Stimulated activated CD4-positive, alpha-beta T cell treated with anti-CD3 and anti-CD28 coated beads, Interleukin-4, amount 100 ng/mL, for 48 hours (primary cell): ENCODE measurements at regions not wholly inside any gene's neighbourhood (a gene's known extent, or its start where the extent isn't known, plus 50 kb on each side); places are given as distances from the start of the nearest gene placed in this dataset.
"Not testable (repeated sequence)": the region's sequence is repeated elsewhere in the genome, so short reads cannot be mapped to it uniquely, and the experiment has no call there.

ENCODE experiments used
- DNase-seq, 2 donors: peaks; one replicate each; pipeline ENCODE4 v3.0.0-alpha.2; 2020; ENCODE audit warnings: low read depth in 2 of 2

DNA sequence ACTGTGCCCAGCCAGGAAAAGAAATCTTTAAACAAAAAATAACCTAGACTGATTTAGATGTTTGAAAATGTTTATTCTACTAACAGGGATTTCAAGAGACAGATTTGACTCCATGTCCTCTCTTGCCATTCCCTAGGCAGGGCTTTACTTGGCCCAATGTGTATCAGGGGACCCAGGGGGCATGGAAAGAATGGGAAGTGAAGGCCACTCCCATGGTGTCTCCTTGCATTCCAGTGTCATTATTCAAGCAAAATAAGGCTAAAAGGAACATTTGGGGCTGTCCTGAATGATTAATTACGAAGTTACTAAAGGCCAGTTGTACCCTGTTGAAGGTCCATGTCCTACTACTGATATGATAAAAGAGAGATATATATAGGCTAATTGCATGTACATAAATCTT is 151.9 kb upstream of the ATF7IP start:
- DNase-seq: no peak

DNA sequence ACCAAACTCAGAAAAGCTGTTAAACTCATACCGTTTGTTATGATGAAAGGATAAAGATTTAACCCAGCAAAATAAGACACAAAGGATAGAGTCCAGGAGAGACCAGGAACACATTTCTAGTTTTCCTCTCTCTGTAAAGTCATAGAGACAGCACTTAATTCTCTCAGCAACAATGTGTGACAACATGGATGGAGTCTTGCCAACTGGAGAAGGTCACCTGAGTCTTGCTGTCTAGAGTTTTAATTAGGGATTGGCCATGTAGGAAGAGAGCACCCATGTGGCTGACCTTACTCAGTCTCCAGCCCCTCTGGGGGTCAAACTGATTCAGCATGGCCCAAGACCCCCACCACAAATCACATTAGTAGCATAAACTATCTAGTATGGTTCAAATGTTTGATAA is 151.0 kb upstream of the ATF7IP start:
- DNase-seq: no peak

DNA sequence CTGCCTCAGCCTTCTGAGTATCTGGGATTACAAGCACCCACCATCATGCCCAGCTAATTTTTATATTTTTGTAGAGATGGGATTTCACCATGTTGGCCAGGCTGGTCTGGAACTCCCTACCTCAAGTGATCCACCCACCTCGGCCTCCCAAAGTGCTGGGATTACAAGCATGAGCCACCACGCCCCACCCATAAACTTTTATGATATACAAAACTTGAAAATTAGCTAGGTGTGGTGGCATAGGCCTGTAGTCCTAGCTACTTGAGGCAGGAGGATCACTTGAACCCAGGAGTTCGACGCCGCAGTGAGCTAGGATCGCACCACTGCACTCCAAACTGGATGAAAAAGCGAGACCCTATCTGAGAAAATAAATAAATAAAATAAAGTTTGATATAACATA is 149.5 kb upstream of the ATF7IP start:
- not testable (repeated sequence) for DNase-seq

DNA sequence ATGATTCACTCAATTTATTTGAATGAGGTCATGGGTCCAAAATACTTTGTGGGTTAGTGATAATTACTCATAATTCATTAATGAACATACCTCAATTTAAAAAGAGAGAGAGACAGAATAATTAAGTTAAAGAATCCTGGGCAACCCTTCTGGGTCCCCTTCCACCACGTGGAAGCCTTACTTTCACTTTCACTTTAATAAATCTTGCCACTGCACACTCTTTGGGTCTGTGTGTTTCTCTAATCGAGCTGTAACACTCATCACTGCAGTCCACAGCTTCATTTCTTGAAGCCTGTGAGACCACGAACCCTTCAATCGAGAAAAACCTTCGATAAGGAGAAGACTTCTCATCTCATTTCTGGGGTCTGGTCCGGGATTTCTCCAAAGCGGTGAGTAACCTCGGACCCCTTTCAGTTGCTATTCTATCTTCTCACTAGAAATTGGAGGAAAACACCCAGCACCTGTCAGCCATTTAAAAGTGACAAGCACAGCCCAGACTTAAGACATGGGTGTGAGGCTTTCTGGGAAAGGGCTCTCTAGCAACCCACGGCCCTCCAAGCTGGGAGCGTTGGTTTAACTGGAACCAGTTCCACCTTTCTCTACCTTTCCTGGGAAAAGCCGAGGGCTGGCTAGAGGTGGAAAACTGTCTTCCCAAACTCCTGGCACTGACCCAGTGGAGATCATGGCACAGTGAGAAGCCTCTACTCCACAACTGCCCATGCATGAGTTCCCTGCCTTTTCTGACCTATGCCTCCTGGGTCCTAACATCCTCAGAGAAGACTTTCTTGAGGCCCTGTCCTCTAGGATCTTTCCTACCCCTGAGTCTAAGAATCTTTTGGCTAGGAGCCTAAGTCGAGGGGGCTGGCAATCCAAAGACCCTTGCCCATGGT is 148.8 kb upstream of the ATF7IP start:
- DNase-seq: no peak

DNA sequence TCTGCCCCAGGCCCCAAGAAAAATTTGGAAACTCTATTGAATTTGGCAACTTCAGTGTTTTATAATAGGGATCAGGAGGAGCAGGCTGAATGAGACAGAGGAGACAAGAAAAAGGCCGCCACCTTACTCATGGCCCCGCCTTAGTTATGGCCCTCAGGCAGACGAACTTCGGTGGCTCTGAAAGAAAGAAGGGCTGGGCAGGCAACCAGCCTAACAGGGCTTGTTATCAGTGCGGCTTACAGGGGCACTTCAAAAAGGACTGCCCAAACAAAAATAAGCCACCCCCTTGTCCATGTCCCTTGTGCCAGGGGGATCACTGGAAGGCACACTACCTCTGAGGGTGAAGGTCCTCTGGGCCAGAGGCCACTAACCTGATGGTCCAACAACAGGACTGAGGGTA is 146.3 kb upstream of the ATF7IP start:
- no peak for DNase-seq

DNA sequence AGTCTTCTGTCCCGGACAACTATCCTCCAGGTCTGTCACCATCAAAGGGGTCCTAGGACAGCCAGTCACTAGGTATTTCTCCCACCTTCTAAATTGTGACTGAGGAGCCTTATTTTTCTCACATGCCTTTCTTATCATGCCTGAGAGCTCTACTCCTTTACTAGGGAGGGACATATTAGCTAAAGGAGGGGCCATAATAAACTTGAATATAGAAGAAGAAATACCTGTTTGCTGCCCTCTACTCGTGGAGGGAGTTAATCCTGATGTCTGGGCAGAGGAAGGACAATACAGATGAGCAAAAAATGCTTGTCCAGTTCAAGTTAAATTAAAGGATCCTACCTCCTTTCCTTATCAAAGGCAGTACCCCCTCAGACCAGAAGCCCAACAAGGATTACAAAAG is 145.8 kb upstream of the ATF7IP start:
- not testable (repeated sequence) for DNase-seq

DNA sequence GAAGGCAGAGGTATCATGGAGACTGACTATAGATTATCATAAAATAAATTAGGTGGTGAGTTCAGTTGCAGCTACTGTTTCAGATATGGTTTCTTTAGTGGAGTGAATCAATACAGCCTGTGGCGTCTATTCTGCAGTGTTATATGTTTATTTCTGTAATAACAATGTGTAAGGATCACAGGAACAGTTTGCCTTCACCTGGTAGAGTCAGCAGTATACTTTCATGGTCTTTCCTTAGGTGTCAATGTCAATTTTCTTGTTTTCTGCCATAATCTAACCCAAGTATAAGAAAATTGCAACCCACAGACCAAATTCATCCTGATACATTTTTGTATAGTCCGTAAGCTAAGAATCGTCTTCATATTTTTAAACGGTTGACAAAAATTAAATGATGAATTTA is 140.4 kb upstream of the ATF7IP start:
- DNase-seq: no peak

DNA sequence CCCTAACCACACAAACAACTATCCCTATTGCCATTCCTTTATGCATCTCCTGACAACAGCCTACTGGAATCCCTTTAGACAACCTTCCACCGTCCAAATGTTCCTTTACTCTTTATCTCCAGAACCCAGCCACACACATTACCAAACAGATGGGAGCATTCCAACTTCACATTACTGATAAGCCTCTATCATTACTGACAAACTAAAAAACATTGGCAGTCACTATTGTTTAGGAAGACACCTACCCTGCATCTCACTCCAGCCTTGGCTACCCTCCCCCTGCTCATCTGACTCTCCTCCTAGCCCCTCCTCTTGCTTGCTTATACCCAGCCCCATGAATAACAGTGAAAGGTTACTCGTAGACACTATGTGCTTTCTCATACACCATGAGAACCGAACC is 130.3 kb upstream of the ATF7IP start:
- not testable (repeated sequence) for DNase-seq

DNA sequence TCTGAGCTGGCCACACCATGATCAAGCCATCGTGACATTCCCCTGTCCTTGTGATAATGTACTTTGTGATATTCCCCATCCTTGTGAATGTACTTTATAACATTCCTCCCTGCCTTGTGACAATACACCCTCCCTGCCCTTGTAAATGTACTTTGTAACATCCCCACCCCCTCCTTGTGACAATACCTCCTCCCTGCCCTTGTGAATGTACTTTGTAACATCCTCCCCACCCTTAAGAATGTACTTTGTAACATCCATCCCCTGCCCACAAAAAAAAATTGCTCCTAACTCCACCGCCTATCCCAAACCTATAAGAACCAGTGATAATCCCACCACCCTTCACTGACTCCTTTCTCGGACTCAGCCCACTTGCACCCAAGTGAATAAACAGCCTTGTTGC is 128.8 kb upstream of the ATF7IP start:
- not testable (repeated sequence) for DNase-seq

DNA sequence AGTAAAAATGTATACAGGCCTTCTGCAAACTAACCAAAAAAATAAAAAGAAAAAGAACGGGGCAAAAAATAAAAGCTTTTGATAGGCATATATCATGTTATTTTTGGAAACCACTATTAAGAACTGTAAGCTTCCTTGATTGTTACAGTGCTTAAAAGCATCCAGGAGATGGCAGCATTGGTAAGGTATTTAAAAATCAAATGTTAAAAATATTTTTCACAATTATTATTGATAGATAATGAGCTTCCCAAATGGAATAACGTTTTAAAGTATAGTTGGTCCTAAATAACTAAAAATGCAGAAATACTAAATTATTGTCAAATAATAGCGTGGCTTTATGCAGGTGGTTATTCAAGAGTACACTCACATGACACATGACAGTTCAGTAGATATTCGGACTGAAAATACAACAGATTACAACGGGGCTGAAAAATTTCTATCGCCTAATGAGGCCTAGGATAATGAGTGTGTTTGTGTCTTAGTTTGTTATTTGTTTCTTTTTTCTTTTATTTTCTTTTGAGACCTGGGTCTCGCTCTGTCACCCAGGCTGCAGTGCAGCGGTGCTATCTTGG is 127.2 kb upstream of the ATF7IP start:
- DNase-seq: no peak

DNA sequence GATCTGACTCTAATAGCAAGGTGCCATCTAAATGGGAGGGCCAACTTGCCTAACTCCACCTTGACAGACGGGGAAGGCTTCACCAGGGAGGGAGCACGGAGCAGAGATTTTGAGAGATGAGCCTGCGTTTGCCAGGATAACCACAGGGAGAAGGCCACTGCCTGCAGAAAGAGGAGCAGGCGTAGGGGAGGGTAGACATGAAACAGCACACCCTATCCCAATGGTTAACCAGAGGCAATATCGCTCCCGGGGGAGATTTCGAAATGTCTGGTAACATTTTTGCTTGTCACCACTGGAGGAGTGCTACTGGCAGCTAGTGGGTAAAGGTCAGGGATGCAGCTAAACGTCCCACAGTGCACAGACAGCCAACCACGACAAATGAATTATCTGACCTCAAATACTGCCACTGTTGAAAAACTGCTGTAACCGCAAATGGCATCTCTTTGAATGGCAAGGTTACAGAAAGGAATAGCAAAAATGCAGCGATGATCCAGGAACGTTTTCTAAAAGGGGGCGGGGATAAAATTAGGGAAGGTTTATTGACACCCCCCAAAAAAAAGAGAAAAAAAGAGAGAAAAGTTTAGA is 126.0 kb upstream of the ATF7IP start:
- DNase-seq: no peak

DNA sequence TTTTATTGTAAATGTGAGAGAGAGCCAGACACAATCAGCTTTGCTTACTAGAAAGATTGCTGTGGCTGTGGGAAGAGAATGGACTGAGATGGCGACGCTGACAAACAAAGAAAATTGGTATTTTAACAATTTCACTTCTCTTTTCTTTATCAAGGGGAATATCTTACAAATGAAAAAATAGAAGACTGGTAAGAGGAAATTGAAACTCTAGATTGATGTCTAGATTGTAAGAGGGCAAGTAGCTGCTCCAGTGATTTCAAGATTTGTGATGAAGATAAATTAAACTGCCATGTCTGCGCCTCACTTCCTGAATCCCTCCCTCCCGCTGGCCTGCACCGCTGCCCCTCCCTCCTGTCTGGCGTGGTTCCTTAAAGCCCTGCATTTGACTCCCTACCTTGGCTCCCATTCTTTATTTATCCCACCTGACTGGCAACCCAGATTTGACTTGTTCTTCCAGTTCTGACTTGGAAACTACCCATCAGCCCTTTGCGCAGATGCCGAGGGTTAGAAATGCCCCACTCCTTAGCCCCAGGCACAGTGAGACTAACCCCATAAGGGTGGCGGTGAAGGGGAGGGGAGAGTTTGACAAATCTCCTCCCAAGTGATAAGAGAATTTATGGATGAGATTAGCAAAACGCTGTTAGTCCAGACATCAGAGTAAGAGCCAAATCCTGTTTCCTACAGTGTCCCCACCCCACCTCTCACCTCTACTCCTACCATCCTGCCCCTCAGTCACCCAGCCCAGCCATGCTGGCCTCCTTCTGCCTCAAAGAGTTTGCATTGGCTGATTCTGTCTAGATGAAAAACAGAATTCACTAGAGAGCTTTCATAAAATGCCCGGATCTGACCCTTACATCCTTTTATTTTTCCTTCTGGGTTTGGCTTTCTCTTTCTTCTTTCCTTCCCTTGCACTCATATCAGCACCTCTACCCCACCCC is 125.3 kb upstream of the ATF7IP start:
- no peak for DNase-seq

DNA sequence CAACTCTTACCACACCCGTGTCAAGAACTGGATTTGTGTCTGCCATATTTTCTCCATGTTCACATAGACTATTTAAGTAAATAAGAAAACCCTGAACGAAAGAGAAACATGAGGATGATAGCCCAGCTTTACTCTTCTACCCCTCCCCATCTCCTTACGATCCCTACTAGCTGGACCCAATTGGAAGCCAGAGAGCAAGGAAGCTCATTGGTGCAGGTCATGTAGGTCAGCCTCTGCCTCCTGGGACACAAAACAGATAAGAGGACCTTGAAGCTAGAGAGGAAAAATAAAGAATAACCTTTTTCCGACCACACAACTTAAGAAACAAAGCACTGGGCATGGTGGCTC is 124.6 kb upstream of the ATF7IP start:
- no peak for DNase-seq

DNA sequence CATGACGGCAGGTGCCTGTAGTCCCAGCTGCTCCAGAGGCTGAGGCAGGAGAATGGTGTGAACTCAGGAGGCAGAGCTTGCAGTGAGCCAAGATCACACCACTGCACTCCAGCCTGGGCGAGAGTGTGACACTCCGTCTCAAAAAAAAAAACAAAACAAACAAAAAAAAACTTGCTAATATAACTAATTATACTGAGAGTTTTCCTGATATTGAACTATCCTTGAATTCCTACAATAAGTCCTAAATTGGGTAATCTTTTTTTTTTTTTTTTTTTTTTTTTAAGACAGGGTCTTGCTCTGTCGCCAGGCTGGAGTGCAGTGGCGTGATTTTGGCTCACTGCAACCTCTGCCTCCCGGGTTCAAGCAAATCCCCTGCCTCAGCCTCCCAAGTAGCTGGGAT is 122.7 kb upstream of the ATF7IP start:
- not testable (repeated sequence) for DNase-seq

DNA sequence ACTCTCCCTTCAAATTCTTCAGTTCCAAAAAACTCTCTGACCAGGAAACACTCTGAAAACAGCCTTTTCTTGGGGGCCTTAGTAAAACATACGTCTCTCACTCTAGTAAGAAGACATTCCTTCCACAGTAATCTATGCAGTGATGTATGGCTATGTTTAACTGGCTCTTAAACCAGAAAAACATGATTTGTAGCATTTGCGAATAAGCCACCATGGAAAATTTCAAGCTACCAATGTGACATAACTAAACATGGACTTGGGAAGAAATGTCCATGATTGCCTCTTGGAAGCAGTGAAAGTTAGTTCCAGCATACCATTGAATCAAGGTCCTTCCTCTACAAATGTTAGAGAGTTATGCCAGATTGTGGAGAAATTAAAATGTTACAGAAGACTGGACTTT is 121.5 kb upstream of the ATF7IP start:
- no peak for DNase-seq

DNA sequence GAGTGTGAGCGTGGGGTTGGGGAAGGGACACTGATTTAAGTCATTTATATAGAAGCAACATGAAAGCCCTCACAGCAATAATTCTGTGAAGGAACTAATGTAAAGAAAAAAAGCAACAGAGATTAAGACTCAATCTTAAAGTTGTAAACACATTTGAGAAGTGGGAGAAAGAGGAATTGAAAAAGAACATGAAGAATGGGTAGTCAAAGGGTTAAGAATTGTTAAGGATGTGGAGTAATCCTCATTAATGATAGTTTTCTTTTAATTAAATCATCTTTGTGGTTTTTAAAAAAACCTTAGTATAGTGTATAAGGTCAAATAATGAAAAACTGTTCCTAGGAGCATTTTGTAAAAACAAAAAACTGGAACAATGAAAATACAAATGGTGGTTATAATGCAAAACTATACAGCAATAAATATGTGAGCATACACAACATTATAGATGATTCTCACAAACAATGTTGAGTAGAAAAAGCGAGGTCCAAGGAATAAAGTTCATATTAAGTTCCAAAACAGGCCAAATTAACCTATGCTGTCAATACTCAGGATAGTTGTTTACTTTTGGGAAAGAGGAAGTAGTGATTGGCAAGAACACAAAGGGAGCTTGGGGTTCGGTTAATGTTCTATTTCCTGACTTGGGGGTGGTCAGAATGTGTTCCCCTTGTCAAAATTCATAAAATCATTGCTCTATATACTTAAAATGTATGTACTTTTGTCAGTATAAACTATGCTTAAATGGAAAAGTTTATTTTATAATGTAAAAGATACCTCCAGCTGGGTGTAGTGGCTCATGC is 120.4 kb upstream of the ATF7IP start:
- DNase-seq: no peak

DNA sequence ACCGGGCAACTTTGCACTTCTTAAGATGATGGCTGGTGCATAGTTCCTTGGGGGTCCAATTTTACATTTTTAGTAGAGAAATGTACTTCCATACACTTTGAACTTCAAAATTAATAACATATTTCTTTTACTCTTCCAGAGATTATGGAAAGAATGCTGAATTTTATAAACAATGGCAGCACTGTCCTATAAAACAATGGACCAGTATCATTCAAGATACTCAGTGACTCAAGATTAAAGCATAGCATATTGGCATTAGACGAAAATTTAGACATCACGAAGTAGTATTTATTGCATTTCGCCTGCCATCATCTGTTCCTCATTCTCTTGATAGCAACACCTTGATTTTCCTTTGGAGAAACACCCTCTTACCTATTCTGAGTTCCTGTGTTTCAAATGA is 118.3 kb upstream of the ATF7IP start:
- DNase-seq: no peak

DNA sequence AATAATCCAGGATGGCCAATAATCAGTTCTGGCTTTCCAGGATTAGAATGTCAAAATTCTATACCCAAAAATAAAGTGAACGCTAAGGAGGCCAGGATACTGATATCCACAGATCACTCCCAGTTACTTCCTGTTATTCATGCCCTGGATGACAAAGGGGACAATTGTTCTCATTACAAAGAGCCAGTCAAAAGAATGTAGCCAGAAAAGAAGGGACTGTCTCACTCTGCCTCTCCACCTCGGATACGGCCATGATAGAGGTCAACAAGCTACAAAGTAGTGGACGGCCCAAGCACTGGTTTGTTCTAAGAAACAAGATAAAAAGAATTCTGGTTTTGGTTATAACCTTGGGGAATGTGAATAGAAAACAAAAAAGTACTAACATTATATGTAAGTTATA is 116.1 kb upstream of the ATF7IP start:
- DNase-seq: no peak

DNA sequence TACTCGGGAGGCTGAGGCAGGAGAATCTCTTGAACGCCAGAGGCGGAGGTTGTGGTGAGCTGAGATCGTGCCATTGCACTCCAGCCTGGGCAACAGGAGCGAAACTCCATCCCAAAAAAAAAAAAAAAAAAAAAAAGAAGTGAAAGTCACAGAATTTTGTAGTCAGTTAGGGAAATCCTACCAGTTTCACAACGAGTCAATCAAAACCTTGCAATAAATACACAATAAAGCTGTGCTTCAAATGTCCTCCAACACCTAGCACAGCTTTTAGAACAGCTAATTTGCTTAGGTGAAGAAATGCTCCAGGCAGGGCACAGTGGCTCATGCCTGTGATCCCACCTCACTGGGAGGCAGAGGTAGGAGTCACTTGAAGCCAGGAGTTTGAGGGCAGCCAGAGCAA is 112.8 kb upstream of the ATF7IP start:
- DNase-seq: no peak

DNA sequence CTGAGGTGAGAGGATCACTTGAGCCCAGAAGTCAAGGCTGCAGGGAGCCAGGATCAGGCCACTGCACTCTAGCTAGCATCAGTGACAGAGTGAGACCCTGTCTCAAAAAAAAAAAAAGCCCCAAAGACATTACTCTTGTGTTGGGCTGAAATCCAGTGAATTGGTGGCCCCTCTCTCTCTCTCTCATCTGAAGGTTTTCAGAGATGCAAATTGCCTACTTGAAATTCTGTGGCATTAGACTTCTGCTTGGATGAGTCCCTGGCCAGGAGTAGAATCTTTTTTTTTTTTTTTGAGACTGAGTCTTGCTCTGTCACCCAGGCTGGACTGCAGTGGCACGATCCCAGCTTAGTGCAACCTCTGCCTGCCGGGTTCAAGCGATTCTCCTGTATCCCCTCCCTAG is 112.0 kb upstream of the ATF7IP start:
- no peak for DNase-seq

DNA sequence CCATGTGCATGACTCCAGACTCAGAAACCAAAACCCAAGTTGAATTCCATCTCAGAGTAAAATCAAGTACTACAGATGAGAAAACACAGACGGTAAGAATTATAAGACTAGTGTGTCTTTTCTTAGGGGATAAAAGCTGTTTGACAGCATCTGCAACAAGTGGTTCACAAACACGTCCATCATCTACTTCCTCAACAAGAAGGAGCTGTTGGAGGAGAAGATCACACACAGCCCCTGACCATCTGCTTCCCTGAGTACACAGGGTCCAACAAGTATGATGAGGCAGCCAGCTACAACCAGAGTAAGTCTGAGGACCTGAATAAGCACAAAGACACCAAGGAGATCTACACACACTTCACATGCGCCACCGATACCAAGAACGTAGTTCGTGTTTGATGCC is 110.7 kb upstream of the ATF7IP start:
- no peak for DNase-seq
